CD4-positive, alpha-beta T cell treated with Interferon gamma for 1 hour (primary cell): ENCODE measurements at regions not wholly inside any gene's neighbourhood (a gene's known extent, or its start where the extent isn't known, plus 50 kb on each side); places are given as distances from the start of the nearest gene placed in this dataset.
"Not testable (repeated sequence)": the region's sequence is repeated elsewhere in the genome, so short reads cannot be mapped to it uniquely, and the experiment has no call there.

Source experiments
- DNase-seq: peaks from one replicate; pipeline ENCODE4 v3.0.0-alpha.2; 2020

DNA sequence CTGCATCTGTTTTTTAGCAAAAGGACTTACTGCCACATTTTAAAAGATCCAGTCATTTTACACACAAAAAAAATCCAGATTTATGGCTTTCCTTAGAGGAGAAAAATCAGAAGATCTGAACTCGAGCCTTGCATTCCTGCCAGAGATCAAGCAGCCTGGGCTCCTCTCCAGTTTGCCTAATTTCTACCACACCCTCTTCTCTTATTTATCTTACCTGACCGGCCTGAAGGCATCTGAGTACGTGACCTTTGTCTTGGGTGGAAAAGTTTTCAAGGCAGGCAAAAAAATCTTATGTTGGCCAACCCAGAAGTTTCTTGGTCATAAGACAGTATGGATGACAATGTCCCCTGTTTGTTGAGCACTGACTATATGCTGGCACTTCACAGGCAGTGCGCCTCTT lies 60.3 kb downstream of the CHRD start:
- no peak for DNase-seq

DNA sequence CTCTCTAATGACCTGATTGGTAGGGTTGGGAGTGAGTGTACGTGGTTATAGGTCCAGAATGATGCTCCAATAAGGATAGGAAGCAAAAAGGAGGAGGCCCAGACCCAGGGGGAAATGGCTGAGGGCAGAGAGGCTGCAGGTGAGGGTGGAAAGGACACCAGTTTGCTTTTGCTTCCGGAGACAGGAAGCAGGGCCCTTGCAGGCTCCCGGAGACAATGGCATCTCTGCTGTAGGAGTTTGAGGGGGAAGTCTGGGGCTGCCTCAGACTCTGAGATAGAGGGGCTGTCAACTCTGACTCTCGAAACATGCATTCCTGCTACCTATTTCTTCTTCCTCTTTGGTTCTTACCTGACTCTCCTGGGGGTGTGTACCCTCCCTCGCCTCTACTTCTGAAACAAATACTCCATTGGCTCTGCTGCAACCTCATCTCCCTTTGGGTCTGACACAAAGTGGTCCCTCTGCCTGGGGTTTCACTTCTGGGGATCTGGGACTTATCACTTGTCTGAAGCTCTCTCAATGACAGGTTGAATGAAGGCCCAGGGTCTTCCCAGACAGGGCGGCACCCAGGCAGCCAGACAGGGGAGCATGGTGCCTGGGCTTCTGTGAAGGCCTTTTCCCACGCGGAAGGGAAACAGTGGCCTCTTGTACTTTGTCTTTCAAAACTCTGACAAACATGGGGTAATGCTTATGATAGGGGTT lies 61.5 kb downstream of the CHRD start:
- DNase-seq, result no peak

DNA sequence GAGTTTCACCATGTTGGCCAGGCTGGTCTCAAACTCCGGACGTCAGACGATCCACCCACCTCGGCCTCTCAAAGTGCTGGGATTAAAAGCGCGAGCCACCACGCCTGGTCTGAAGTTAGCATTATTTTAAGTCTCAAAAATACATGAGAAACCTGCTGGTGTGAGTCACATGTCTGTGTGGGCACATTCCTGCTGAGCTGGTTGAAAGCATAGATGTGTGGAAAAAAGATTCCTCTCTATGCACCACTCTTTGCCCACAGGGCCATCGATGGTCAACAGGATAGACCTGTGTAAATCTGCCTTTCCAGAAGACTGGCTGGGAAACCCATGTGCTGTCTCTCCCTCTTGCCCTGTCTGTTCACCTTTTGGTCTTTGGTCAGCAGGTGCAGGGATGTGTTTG lies 63.5 kb downstream of the CHRD start:
- DNase-seq, result no peak

DNA sequence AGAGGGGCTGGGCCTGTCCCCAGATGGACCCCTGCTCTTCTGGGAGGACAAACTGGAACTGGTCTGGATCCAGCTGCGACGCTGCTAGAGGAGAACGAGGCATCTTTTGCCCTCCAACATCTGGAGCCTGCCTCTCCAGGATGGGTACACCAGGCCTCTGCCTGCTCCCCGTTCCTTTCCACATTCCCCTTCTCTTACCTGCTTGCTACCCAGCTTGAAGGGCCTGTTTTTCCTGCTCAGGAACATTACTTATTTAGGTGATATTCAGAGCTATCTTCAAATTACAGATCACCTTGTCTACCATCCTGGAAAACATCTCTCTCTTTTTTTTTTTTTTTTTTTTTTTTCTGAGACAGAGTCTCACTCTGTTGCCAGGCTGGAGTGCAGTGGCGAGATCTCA lies 64.0 kb downstream of the CHRD start:
- DNase-seq, result no peak

DNA sequence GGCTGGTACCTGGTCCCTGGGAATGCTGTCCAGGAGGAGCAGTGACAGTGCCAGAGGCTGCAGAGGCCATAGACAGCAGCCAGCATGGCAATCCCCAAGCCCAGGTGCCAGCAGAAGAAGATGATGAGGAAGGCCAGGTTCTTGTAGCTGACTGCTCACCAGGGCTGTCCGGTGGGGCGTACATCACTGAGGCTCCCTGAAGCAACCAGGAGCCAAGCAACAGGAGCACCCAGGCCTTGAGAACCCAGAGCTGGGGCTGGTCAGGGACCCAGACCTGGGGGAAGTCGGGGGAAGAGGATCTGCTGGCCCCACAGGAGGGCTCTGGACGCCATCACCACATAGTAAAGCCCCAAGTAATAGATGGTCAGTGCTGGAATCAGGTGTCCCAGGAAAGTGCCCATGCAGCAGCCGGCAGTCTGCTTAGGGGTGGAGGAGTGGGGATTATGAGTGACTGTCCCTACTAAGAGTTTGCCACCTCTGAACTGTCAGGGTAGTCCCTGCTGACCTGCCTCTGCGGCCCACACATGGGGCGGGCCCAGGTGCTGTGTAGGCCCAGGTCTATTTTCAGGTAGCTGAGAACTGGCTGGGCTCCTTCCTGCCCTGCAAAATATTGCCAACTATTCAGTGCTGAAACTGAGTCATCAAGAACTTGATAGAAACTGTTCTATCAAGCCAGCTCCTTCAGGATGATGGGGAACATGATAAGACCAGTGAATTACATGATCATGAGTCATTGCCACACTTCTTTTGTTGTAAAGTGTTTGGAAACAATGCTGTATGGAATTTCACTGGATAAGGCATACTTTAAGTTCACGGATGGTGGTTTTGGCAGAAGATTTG lies 68.7 kb downstream of the CHRD start:
- no peak for DNase-seq

DNA sequence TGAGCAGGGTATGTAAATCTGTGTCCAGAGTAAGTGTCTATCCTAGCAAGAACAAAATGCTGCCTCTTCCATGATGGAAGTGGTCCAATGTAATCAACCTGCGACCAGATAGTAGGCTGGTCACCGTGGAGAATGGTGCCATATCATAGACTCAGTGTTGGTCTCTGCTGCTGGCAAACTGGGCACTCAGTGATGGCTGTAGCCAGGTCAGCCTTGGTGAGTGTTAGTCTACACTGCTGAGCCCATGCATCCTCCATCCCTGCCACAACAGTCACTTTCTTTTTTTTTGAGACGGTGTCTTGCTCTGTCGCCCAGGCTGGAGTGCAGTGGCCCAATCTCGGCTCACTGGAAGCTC lies 69.3 kb downstream of the CHRD start:
- no peak for DNase-seq

DNA sequence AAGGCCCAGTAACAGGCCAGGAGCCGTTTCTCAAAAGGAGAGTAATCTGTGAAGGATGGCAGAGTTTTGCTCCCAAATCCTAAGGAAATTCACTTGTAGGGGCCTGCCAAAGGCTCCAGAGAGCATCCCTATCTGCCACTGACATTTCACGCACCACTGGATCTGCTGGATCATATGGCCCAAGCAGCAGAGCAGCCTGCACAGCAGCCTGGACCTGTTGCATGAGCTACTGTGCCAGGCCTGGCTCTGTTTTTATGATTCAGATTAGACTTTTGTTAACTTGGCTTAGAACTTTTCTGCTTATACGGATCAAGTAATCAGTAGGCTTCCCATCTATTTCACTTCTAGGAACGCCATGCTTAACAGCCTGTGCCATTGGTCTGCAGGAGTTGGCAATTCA lies 70.7 kb downstream of the CHRD start:
- no peak for DNase-seq

DNA sequence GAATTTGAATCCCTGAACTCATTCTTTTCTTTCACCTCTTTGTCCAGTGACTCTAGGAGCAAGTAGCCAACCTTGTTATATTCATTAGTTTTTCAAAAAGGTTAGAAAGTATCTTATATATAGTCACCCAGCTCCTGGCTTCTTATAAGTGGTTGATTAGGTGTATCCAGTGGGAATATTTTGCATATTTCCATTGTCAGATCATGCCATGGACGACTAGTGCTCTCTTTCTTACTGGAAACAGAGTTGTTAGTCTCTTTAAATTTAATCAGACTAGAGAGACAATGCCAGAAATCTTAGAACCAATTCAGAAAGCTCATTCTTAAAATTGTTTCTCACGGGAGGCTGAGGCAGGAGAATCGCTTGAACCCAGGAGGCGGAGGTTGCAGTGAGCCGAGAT lies 73.4 kb downstream of the CHRD start:
- DNase-seq, result no peak

DNA sequence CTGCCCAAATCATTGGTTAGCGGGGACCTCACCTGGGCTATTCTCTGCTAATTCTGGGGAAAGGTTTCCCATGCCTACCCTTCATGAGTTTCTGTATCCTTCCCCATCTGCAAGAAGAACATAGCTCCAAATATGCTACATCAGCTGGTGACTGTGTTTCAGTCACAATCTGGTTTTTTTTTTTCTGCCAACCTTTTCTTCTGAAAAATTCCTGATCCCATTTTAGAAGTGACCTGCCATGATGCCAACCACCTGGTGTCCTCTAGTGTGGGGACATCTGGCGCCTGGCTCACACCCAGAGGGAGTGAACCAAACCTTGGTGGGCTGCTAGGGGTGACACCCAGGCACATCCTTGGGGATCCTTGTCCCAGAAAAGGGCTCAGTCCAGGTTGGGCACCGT lies 76.1 kb downstream of the CHRD start:
- DNase-seq, result no peak

DNA sequence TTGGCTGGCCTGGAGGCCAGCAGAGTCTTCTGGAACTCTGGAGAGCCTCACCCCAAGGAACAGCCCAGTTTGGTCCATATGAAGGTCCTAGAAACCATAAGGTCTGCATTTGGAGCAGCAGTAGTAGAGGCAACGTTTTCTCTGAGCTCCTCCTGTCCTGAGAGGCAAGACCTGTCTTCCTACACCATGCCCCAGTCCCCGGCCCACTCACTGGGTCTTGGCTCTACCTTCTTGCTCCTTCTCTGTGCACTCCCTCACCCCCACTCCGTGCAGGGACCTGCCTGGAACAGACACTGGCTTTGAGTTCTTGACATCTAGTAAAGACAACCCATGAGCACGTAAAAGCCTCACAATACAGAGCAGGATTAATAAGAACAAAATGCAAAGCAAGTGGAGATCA lies 76.6 kb downstream of the CHRD start:
- no peak for DNase-seq

DNA sequence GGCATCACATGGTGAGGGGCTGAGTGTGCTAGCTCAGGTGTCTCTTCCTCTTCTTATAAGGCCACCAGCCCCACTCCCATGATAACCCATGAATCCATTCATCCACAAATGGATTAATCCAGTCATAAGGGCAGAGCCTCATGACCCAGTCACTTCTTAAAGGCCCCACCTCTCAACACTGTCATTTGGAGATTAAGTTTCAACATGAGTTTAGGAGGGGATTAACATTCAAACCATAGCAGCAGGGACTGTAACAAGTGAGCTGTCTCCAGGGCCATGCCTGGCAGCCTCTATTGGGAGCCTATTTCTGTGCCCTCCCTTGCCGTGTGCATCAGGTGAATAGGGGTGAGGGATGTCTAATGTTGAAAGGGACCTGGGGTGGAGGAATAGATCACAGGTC lies 77.5 kb downstream of the CHRD start:
- DNase-seq, result no peak

DNA sequence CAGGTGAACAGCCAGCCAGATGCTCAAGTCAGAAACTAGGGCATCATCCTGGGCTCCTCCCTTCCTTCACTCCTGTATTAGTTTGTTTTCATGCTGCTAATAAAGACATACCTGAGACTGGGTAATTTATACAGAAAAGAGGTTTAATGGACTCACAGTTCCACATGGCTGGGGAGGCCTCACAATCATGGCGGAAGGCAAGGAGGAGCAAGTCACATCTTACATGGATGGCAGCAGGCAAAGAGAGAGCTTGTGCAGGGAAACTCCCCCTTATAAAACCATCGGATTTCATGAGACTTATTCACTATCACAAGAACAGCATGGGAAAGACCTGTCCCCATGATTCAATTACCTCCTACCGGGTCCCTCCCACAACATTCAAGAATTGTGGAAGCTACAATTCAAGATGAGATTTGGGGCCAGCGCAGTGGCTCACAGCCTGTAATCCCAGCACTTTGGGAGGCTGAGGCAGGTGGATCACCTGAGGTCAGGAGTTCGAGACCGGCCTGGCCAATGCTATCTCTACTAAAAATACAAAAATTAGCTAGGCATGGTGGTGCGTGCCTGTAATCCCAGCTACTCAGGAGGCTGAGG lies 78.0 kb downstream of the CHRD start:
- not testable (repeated sequence) for DNase-seq

DNA sequence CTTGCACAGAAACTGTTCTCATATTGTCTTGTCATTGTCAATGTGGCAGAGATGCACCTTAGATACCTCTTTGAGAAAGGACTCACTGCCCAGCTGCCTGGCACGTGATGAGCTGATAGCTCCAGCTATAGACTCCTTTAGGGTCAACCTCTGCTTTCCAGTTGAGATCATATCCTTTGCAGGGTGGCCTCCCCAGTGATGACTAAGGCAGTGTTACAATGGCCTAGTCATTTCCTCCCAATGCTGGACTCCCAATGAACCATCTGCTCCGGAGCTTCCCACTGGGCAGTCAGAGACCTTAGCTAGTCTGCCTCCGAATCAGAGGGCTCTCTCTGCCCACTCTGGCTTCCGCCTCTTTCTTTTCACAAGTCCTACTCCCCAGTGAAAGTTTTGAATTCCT lies 79.5 kb downstream of the CHRD start:
- DNase-seq, result no peak

DNA sequence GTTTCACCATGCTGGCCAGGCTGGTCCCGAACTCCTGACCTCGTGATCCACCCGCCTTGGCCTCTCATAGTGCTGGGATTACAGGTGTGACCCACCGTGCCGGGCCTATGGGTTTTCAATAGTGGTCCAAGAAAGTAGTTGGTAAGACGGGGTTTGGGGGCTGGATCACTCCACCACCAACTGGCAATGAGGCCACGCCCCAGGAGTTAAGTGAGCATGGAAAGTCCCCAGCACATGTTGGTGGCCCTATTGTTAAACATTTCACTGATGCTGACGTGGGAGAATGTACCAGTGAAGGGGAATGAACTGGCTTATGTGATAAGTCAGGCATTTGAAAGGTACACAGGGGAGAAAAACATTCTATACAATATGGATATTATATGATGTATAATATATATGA lies 80.4 kb downstream of the CHRD start:
- DNase-seq, result no peak

DNA sequence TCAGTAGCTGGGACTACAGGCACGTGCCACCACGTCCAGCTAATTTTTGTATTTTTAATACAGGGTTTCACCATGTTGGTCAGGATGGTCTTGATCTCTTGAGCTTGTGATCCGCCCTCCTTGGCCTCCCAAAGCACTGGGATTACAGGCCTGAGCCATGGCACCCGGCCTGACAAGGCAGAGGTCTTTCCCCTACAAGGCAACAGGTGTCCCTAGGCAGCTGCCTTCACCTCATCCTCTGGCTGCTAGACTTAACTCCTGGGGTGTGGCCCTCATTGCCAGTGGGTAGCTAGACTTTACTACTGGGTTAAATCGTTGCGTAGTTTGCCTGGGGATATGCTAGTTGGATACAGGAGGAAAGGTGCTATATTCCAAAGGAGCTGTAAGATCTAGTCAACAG lies 81.4 kb downstream of the CHRD start:
- DNase-seq, result no peak

DNA sequence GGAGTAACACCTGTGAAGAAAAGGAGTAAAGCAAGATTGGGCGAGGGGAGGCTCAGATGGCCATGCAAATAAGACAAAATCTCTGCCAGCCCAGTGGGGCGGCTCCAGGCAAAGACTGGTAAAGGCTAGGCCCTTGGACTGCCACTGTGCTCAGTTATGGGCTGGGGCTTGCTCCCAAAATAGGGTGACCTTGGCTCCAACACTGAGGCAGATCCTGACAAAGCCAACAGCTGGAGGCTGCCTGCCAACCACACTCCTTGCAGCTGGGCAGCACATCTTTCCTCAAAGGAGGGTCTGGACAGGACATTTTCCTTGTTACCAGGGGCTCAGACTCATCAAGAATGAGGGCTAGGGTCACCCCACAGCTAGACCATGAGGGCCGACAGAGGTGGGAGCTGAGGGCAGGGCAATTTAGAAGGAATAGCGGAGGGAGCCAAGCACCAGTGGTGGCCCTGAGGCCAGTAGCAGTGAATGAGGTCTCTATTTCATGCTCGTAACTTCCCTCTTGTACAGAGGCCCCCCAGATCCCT lies 86.1 kb downstream of the CHRD start:
- no peak for DNase-seq

DNA sequence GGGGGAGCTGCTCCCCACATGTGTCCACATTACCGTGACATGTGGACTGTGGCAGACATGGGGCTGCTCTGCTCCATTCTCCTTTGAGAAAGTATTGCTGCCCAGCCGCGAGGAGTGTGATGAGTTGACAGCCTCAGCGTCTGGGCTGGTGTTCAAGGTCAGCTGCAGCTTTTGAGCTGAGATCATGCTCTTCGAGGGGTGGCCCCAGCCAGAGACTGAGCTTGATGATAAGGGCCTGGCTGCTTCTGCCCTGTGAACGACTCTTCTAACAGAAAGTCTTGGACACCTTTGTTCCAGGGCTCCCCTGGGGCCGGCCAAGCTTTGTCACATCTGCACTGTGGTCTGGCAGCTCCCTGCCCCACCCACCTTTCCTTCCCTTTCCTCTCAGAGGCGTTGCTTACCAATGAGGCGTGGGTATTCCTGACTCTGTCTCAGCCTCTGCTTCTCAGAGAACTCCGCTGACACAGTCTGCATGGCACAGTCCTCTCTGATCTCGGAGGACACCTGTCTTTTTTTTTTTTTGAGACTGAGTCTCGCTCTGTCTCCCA lies 86.6 kb downstream of the CHRD start:
- no peak for DNase-seq

DNA sequence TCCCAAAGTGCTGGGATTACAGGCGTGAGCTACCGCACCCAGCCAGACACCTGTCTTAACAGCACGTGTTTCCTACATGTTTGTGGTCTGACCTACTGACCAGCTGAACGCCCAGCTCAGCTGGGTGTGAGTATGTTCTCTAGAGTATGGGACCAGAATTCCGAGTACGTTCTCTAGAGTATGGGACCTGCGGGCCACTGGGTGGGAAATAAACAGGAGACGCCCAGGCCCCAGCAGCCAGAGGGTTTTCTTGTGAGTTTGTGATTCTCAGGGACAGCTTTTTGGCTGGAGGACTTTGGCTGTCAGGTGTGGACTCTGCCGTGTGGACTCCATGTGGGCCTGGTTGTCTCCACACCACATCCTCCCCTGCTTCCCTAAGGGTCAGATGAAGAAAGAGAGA lies 87.3 kb downstream of the CHRD start:
- no peak for DNase-seq

DNA sequence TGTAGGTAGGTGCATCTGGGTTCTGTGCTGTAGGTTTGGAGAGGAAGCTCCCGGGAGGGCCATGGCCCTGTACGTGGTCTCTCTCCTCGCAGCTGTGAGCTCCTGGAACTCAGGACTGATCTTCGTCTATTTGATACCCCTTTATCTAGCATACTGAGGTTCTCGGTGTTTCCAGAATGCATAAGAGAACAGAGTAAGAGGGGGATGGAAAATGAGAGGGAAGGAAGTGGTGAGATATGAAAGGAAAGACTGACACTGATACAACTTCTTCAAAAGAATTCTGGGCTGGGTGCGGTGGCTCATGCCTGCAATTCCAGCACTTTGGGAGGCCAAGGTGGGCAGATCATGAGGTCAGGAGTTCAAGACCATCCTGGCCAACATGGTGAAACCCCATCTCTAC lies 90.7 kb downstream of the CHRD start:
- no peak for DNase-seq

DNA sequence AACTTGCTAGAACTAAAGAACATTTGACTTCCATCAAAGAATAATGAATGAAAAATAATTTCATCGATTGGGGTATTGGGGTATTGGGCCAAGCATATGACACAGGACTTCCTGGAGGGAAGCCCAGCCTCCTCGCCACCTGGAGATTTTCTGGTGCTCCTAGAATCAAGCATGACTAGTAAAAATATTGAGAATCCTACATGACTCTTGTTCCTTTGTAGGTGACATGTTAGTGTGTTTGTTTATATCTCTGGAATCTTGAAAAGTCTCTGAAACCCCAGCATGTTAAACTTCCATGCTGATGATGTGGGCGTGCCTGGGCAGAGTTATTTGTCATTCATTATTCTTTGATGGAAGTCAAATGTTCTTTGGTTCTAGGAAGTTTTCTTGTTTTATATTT lies 90.1 kb upstream of the EPHB3 start:
- no peak for DNase-seq

DNA sequence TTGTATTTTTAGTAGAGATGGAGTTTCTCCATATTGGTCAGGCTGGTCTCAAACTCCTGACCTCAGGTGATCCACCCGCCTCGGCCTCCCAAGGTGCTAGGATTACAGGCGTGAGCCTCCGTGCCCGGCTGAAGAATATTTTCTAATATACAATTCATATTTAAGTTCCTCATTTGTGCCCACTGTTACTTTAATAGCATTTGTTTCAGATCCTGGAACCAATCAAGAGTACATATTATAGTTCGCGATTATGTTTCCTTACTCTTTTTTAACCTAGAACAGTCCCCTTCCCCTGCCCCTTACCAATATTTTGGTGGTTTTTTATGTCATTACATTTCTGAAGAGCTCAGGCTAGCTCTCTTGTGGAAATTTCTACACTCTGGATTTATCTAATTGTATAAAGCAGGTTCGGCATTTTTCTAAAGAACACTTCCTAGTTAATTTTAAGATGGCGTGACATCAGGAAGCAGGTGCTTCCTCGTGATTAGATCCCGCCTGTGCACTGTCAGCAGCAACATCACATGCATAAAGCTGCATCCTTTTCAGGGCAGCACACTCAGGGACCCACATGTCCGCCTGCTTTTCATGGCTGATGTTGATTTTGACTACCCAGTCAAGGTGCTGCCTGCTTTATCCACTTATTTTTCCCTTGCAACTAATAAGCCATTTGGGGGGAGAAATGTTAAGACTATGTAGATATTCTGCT lies 88.7 kb upstream of the EPHB3 start:
- DNase-seq, result peak; percentile 61

DNA sequence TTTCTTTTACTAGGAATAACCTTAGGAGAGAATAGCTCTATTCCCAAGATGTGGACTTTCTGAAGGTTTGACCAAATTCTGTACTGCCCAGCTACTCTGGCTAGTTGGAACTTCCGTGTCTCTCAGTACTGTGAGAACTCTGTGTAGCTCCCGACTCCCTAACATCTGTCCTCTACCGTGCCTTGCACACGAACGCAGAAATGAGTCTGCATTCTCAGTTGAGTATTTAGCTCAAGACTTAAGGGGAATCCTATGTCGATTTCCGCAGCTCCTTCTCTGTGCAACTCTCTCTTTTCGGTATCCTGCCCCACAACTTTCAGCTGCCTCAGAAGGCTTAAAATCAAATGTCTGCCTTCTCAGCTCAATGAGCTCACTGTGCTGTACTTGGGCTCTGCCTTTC lies 86.7 kb upstream of the EPHB3 start:
- no peak for DNase-seq

DNA sequence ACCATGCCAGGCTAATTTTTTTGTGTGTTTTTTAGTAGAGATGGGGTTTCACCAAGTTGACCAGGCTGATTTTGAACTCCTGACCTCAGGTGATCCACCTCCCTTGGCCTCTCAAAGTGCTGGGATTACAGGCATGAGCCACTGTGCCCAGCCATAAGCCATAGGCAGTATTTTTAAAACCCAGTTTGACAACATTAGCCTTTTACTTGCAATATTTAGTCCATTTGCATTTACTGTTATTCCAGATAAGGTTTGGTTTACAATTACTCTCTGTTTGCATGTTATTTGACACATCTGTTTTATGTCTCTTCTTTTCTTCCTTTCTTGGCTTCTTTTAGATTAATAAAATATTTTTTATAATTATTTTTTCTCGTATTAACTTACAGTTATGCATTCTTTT lies 83.6 kb upstream of the EPHB3 start:
- no peak for DNase-seq
